ENCODE measurements at regions not wholly inside any gene's neighbourhood (a gene's known extent, or its start where the extent isn't known, plus 50 kb on each side); places are given as distances from the start of the nearest gene placed in this dataset.

DNA sequence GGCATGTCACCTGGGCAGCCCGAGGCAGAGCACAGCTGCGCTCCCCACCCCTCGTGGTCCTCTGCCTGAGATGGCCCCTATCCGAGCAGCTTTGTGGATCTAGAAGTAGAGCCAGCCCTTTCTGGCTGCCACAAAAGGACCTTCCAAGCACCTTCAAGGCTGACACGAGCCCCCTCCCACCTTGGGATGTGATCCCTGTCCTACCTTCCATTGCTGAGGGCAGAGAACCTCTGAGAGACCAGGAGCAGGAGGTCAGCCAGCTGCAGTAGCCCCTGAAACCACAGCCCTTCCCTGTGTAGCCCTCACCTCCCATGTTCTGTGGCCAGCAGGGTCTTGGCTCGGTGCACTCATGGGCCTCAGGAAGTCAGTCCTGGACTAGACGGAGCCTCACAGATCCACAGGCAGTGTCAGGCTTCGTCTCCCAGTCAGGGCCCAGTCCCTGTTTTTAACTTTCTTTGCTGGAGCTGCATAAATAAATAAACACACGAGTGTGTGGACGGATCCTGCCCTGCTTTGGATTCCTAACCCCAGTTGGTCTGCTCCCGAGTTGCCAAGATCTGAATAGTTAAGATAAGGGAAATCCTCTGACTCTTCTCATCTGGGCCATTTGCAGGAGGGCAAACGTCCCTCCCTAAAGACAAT, 507.7 kb downstream of the PREX1 start:
- Histone ChIP-seq H3K4me1 (ENCODE audit: insufficient read depth, low read length) (no peaks in the 10 kb centered on the region), H3K4me2 (ENCODE audit: insufficient read depth, low read length) (no peak overlapping the region), H4K20me1 (ENCODE audit: insufficient read depth, low read length) (no peaks in the 10 kb centered on the region), H3K4me3 (ENCODE audit: insufficient read depth, low read length) (no peak overlapping the region), H3K79me2 (ENCODE audit: insufficient read depth, low read length) (no peaks in the 10 kb centered on the region), H3K9me3 (ENCODE audit: low read depth, low read length) (no peaks in the 10 kb centered on the region), H2AFZ (ENCODE audit: low read length) (no peak overlapping the region), H3K27me3 (ENCODE audit: insufficient read depth, low read length) (peaks cover 26% of the 10 kb centered on the region), H3K36me3 (ENCODE audit: insufficient read depth, low read length) (no peaks in the 10 kb centered on the region), H3K27ac (ENCODE audit: low read depth, low read length) (no peak overlapping the region)
- DNase-seq (ENCODE audit: insufficient read length, low spot score, missing footprints): no peak
- TF ChIP-seq, protein P1, sequence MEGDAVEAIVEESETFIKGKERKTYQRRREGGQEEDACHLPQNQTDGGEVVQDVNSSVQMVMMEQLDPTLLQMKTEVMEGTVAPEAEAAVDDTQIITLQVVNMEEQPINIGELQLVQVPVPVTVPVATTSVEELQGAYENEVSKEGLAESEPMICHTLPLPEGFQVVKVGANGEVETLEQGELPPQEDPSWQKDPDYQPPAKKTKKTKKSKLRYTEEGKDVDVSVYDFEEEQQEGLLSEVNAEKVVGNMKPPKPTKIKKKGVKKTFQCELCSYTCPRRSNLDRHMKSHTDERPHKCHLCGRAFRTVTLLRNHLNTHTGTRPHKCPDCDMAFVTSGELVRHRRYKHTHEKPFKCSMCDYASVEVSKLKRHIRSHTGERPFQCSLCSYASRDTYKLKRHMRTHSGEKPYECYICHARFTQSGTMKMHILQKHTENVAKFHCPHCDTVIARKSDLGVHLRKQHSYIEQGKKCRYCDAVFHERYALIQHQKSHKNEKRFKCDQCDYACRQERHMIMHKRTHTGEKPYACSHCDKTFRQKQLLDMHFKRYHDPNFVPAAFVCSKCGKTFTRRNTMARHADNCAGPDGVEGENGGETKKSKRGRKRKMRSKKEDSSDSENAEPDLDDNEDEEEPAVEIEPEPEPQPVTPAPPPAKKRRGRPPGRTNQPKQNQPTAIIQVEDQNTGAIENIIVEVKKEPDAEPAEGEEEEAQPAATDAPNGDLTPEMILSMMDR (IDR thresholded peaks at IDR 0.05; ENCODE audit: extremely low read depth, low read depth, low read length): no peak

GRCh38 chr20:48317578-48317977, 510.2 kb downstream of the PREX1 start:
- Histone ChIP-seq H4K20me1 (ENCODE audit: insufficient read depth, low read length) (no peaks in the 10 kb centered on the region), H3K36me3 (ENCODE audit: insufficient read depth, low read length) (no peaks in the 10 kb centered on the region), H3K4me2 (ENCODE audit: insufficient read depth, low read length) (no peak overlapping the region), H3K79me2 (ENCODE audit: insufficient read depth, low read length) (no peaks in the 10 kb centered on the region), H3K9me3 (ENCODE audit: low read depth, low read length) (no peaks in the 10 kb centered on the region), H3K27me3 (ENCODE audit: insufficient read depth, low read length) (peaks cover 28% of the 10 kb centered on the region), H3K4me3 (ENCODE audit: insufficient read depth, low read length) (no peak overlapping the region), H3K4me1 (ENCODE audit: insufficient read depth, low read length) (no peaks in the 10 kb centered on the region), H3K27ac (ENCODE audit: low read depth, low read length) (no peak overlapping the region), H2AFZ (ENCODE audit: low read length) (no peak overlapping the region)
- TF ChIP-seq, protein P1 (IDR thresholded peaks at IDR 0.05; ENCODE audit: extremely low read depth, low read depth, low read length): no peak
- DNase-seq (ENCODE audit: insufficient read length, low spot score, missing footprints): no peak

DNA sequence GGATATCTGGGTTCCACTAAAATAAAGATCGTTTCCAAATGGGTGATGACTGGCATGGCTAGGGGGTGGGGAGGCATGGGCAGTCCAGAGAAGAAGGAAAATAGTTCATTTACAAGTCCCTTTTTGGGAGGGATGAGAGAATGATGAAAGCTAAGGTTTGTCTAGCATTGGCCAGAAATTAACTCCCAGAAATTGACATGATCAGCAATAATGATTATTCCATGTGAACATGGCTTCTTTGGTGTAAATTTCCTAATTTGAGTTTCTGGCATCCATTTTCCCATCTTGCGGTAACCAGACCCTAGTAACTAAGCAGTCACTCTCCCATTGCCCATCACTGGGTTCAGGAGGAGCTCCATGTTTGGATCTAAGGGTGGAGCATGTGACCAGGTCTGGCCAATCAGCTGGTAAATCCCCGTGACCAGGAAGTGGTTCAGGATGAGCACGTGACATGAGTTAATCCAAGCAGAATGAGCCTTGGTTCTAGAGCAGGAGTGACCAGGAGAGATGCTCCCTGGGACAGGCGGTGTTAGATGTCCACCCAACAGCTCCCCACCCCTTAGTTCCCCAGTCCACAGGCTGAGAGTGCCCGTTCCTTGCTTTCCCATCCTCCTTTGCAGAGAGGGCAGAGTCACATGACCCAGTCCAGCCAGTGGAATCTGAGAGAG, 512.7 kb downstream of the PREX1 start:
- H3K79me2 ChIP-seq (ENCODE audit: insufficient read depth, low read length): no peaks in the 10 kb centered on the region
- peaks cover 27% of the 10 kb centered on the region for H3K27me3 ChIP-seq (ENCODE audit: insufficient read depth, low read length)
- H3K4me1 ChIP-seq (ENCODE audit: insufficient read depth, low read length): no peaks in the 10 kb centered on the region
- no peaks in the 10 kb centered on the region for H3K9me3 ChIP-seq (ENCODE audit: low read depth, low read length)
- no peaks in the 10 kb centered on the region for H3K36me3 ChIP-seq (ENCODE audit: insufficient read depth, low read length)
- H3K27ac ChIP-seq (ENCODE audit: low read depth, low read length): no peak overlapping the region
- TF ChIP-seq, protein P1 (IDR thresholded peaks at IDR 0.05; ENCODE audit: extremely low read depth, low read depth, low read length): no peak
- H3K4me3 ChIP-seq (ENCODE audit: insufficient read depth, low read length): no peak overlapping the region
- no peaks in the 10 kb centered on the region for H4K20me1 ChIP-seq (ENCODE audit: insufficient read depth, low read length)
- no peak overlapping the region for H2AFZ ChIP-seq (ENCODE audit: low read length)
- DNase-seq (ENCODE audit: insufficient read length, low spot score, missing footprints): no peak
- H3K4me2 ChIP-seq (ENCODE audit: insufficient read depth, low read length): no peak overlapping the region

- no peaks in the 10 kb centered on the region for H4K20me1 ChIP-seq (ENCODE audit: insufficient read depth, low read length)
- no peaks in the 10 kb centered on the region for H3K4me1 ChIP-seq (ENCODE audit: insufficient read depth, low read length)
- peaks cover 16% of the 10 kb centered on the region for H3K27me3 ChIP-seq (ENCODE audit: insufficient read depth, low read length)
- no peak overlapping the region for H3K4me2 ChIP-seq (ENCODE audit: insufficient read depth, low read length)
- no peak overlapping the region for H3K27ac ChIP-seq (ENCODE audit: low read depth, low read length)
- H3K4me3 ChIP-seq (ENCODE audit: insufficient read depth, low read length): no peak overlapping the region
- H3K79me2 ChIP-seq (ENCODE audit: insufficient read depth, low read length): no peaks in the 10 kb centered on the region
- no peak for DNase-seq (ENCODE audit: insufficient read length, low spot score, missing footprints)
- H2AFZ ChIP-seq (ENCODE audit: low read length): no peak overlapping the region
- TF ChIP-seq, protein P1 (IDR thresholded peaks at IDR 0.05; ENCODE audit: extremely low read depth, low read depth, low read length): no peak
- no peaks in the 10 kb centered on the region for H3K36me3 ChIP-seq (ENCODE audit: insufficient read depth, low read length)
- no peaks in the 10 kb centered on the region for H3K9me3 ChIP-seq (ENCODE audit: low read depth, low read length)
Measured at GRCh38 chr20:48313324-48313723, 514.5 kb downstream of the PREX1 start.

Data from osteoblast (primary cell).